ENCODE measurements at regions not wholly inside any gene's neighbourhood (a gene's known extent, or its start where the extent isn't known, plus 50 kb on each side); places are given as distances from the start of the nearest gene placed in this dataset.

DNA sequence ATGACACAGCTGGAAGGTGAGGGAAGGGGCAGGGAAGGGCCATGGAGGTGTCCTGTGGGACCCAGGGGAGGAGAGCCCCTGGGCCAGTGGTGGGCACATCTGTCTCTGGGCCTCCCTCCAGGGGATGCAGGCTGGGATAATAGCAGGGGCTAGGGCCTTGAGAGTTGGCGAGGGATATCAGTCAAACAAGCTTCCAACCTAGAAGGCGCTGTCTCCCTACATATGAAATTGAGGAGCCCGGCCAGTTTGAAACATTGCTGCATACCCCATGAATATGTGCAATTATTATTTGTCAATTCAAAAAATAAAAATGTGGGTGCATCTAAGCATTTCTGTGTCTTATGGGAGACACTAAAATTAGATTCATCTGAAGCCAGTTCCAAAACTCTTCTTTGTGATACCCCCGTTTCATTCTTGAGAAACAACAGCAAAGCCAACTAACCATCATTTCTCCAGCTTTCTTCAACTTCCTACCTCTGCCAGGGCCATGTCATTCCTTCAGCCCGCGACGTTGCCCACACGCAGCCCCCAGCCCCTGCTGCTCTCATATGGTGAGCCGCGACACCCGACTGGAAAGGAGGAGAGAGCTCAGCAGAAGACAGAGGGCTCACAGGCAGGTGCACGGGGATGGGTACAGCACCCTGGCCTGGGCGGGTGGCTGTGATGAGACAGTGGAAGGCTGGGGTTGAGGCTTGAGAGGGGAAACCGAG lies 418.7 kb downstream of the GLRX3 start:
- intact Hi-C loops (cut with DNase I; ENCODE audit: low total_unique reads): no loop called here
- 80 to 89% methylated on average over 9 to 14 of the region's 14 CpGs for WGBS, 2 donors (ENCODE audit: low coverage in 1 of 2)
- H3K9me3 ChIP-seq: no peaks in the 10 kb centered on the region
- TF ChIP-seq POLR2AphosphoS5 (IDR thresholded peaks at IDR 0.05) (no peak), POLR2A (IDR thresholded peaks at IDR 0.05) (no peak), EP300 (IDR thresholded peaks at IDR 0.05; ENCODE audit: low read depth) (no peak)
- TF ChIP-seq, protein P1, sequence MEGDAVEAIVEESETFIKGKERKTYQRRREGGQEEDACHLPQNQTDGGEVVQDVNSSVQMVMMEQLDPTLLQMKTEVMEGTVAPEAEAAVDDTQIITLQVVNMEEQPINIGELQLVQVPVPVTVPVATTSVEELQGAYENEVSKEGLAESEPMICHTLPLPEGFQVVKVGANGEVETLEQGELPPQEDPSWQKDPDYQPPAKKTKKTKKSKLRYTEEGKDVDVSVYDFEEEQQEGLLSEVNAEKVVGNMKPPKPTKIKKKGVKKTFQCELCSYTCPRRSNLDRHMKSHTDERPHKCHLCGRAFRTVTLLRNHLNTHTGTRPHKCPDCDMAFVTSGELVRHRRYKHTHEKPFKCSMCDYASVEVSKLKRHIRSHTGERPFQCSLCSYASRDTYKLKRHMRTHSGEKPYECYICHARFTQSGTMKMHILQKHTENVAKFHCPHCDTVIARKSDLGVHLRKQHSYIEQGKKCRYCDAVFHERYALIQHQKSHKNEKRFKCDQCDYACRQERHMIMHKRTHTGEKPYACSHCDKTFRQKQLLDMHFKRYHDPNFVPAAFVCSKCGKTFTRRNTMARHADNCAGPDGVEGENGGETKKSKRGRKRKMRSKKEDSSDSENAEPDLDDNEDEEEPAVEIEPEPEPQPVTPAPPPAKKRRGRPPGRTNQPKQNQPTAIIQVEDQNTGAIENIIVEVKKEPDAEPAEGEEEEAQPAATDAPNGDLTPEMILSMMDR (IDR thresholded peaks at IDR 0.05): no peak
- in situ Hi-C loops (cut with MboI; ENCODE audit: low pct_ligation_motif_present in 1 of 4, low pct_unique_long_range_greater_than_20kb in 1 of 4, low sequenced_read_pairs in 3 of 4): no loop called here
- H3K4me3 ChIP-seq: no peak overlapping the region
- no peak overlapping the region for H3K27ac ChIP-seq
- no peaks in the 10 kb centered on the region for H3K27me3 ChIP-seq
- H3K36me3 ChIP-seq: no peaks in the 10 kb centered on the region
- no peak for DNase-seq
- no peaks in the 10 kb centered on the region for H3K4me1 ChIP-seq

DNA sequence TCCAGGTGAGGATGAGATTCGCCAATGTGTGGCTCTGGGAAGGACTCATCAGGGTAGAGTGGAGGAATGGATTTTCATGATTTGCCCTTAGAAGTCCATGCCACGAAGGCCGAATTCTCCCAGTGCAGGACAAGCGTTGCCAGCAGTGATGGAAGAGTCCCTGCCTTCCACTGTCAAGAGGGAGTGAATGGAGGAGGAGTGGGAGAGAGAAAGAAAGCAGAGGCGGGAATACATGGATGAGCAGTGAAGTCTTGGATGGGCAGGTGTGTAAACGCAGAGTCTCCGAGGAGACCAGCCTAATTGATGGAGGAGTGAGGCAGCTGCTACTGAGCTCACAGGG lies 419.2 kb downstream of the GLRX3 start:
- Histone ChIP-seq H3K27me3 (no peaks in the 10 kb centered on the region), H3K9me3 (no peaks in the 10 kb centered on the region), H3K27ac (no peak overlapping the region), H3K4me1 (no peaks in the 10 kb centered on the region), H3K4me3 (no peak overlapping the region), H3K36me3 (no peaks in the 10 kb centered on the region)
- no peak for DNase-seq
- TF ChIP-seq EP300 (IDR thresholded peaks at IDR 0.05; ENCODE audit: low read depth): no peak
- no peak for TF ChIP-seq POLR2AphosphoS5 (IDR thresholded peaks at IDR 0.05)
- TF ChIP-seq, protein P1 (IDR thresholded peaks at IDR 0.05): no peak
- no peak for TF ChIP-seq POLR2A (IDR thresholded peaks at IDR 0.05)
- in situ Hi-C loops (cut with MboI; ENCODE audit: low pct_ligation_motif_present in 1 of 4, low pct_unique_long_range_greater_than_20kb in 1 of 4, low sequenced_read_pairs in 3 of 4): no loop called here
- 88 to 95% methylated on average over 3 to 7 of the region's 7 CpGs for WGBS, 2 donors (ENCODE audit: low coverage in 1 of 2)
- intact Hi-C loops (cut with DNase I; ENCODE audit: low total_unique reads): no loop called here

DNA sequence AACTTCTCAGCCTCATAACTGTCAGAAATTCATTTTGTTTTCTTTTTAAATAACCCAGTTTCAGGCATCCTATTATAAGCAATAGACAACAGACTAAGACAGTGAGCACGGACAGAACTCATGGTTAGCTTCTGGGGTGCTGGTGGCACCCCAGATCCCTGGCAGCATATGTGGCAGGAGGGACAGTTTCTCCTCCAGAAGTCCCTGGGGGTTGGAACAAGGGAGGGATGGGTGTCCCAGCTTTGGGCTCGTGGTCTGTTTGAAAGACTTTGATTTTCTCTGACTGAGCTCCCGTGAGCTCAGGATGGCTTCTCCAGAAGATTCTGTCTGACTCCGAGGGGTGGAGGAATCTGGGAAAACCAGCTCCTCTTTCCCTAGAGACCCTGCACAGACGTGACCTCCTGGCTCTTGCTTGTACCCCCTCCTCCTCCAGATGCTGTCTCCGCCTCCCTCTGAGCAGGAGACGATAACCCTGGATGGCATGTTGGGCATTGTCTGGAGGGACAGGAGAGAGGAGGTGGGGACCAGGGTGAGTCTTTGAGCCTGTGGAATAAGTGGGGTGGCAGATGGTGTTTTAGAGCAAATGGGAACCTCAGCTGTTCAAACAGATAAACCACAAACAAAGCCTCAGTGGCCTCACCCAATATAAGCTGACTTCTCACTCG lies 421.1 kb downstream of the GLRX3 start:
- DNase-seq: no peak
- intact Hi-C loops (cut with DNase I; ENCODE audit: low total_unique reads) (no loop called here), in situ Hi-C loops (cut with MboI; ENCODE audit: low pct_ligation_motif_present in 1 of 4, low pct_unique_long_range_greater_than_20kb in 1 of 4, low sequenced_read_pairs in 3 of 4) (no loop called here)

DNA sequence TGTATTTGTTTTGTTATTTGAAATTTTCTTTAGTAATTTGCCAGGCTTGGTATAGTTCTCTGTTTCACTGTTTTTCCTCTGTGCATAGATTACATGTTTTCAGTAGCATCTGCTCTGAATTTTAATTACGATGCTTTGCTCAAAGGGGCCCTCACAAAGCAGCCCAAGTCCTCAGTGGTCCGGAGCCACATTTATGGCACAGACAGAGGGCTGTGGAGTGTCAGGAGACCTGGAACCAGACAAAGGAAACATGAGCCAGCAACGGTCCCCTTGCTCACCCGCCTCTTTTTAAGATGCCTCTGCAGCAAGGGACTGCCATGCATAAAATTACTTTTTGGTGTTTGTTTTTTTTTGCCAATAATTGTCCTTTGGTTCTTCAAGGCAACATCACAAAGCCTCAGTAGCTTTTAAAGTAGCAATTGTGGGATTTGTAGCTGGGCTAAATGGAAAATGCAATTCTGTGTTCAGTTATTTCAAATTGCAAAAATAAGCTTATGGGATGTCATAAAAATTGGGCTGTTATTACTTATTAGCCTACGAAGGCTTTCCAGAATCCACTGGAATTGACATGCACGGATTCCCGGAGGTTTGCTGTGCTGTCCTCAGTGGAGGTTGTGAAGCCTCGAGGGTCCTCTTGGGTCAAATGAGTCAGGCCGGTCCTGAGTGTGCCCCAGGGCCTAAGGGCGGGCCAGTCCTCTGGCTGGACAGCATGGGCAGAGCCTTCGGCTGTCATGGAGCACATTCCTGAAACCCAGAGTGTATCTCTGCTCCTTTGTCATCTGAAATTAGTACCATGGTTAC lies 422.8 kb downstream of the GLRX3 start:
- WGBS, 2 donors (ENCODE audit: low coverage in 1 of 2): 62% methylated on average over 4 to 11 of the region's 11 CpGs

More for the DNA sequence above, 421.1 kb downstream of the GLRX3 start:
- 61 to 68% methylated on average over 2 to 8 of the region's 8 CpGs for WGBS, 2 donors (ENCODE audit: low coverage in 1 of 2)
- no peaks in the 10 kb centered on the region for H3K27me3 ChIP-seq
- no peaks in the 10 kb centered on the region for H3K9me3 ChIP-seq
- H3K4me3 ChIP-seq: no peak overlapping the region
- H3K4me1 ChIP-seq: no peaks in the 10 kb centered on the region
- H3K36me3 ChIP-seq: no peaks in the 10 kb centered on the region
- no peak for TF ChIP-seq POLR2AphosphoS5 (IDR thresholded peaks at IDR 0.05)
- H3K27ac ChIP-seq: no peak overlapping the region

More for the DNA sequence above, 422.8 kb downstream of the GLRX3 start:
- in situ Hi-C loops (cut with MboI; ENCODE audit: low pct_ligation_motif_present in 1 of 4, low pct_unique_long_range_greater_than_20kb in 1 of 4, low sequenced_read_pairs in 3 of 4): no loop called here
- H3K36me3 ChIP-seq: no peaks in the 10 kb centered on the region
- no peak overlapping the region for H3K27ac ChIP-seq
- no peak overlapping the region for H3K4me3 ChIP-seq
- H3K9me3 ChIP-seq: no peaks in the 10 kb centered on the region
- no peak for DNase-seq
- no peaks in the 10 kb centered on the region for H3K4me1 ChIP-seq
- TF ChIP-seq, protein P1 (IDR thresholded peaks at IDR 0.05): no peak
- TF ChIP-seq POLR2AphosphoS5 (IDR thresholded peaks at IDR 0.05): no peak
- TF ChIP-seq POLR2A (IDR thresholded peaks at IDR 0.05): no peak
- TF ChIP-seq EP300 (IDR thresholded peaks at IDR 0.05; ENCODE audit: low read depth): no peak
- intact Hi-C loops (cut with DNase I; ENCODE audit: low total_unique reads): no loop called here
- H3K27me3 ChIP-seq: no peaks in the 10 kb centered on the region
